SU-DHL-6 (cell line): ENCODE measurements at regions not wholly inside any gene's neighbourhood (a gene's known extent, or its start where the extent isn't known, plus 50 kb on each side); places are given as distances from the start of the nearest gene placed in this dataset.

Source experiments
- H2AFZ ChIP-seq: fragments of 200-600 bp; sonication (generic); 2 replicates; pipeline ENCODE4 v1.6.1; 2014; ENCODE audit warnings: low read depth, mild to moderate bottlenecking, moderate library complexity, mixed read lengths, antibody characterized with exemption, low read length; ENCODE audit not compliant: severe bottlenecking
- H3F3A ChIP-seq: fragments of 200-600 bp; shearing (Covaris generic); 2 replicates; pipeline ENCODE4 v1.6.0; 2016; ENCODE audit warnings: antibody characterized with exemption, mild to moderate bottlenecking; ENCODE audit not compliant: insufficient read depth
- H3K27ac ChIP-seq: fragments of 200-600 bp; sonication (generic); 2 replicates; pipeline ENCODE4 v1.5.1; 2016; ENCODE audit warnings: low read depth, mild to moderate bottlenecking, low read length, moderate library complexity, mixed read lengths
- H3K27me3 ChIP-seq: fragments of 200-600 bp; sonication (generic), shearing (Covaris generic); 2 replicates; pipeline ENCODE4 v1.6.0; 2014; ENCODE audit warnings: mild to moderate bottlenecking, low read length
- H3K36me3 ChIP-seq: fragments of 200-600 bp; sonication (generic); 2 replicates; pipeline ENCODE4 v1.6.1; 2014; ENCODE audit warnings: mild to moderate bottlenecking, low read length, mixed read lengths
- H3K4me2 ChIP-seq: fragments of 300-600, 200-600 bp; shearing (Covaris generic), sonication (generic); 2 replicates; pipeline ENCODE4 v1.6.0; 2014; ENCODE audit warnings: low read length, low read depth, mild to moderate bottlenecking; ENCODE audit not compliant: poor library complexity, severe bottlenecking
- H3K4me3 ChIP-seq: fragments of 200-600 bp; sonication (generic); 2 replicates; pipeline ENCODE4 v1.5.1; 2014; ENCODE audit warnings: antibody characterized with exemption, low read length, mild to moderate bottlenecking, mixed read lengths; ENCODE audit not compliant: insufficient read depth, poor library complexity, severe bottlenecking
- H3K79me2 ChIP-seq: fragments of 200-600 bp; sonication (generic); 2 replicates; pipeline ENCODE4 v1.6.1; 2014; ENCODE audit warnings: mild to moderate bottlenecking, low read length, moderate library complexity; ENCODE audit not compliant: insufficient read depth
- H3K9ac ChIP-seq: fragments of 200-600 bp; sonication (generic); 2 replicates; pipeline ENCODE4 v1.7.0; 2014; ENCODE audit warnings: mild to moderate bottlenecking, low read length
- H3K9me2 ChIP-seq: fragments of 200-600 bp; sonication (generic); replicated peaks from 2 replicates; pipeline ENCODE4 v1.6.1; 2014; ENCODE audit warnings: low read length; ENCODE audit not compliant: insufficient read depth
- H3K9me3 ChIP-seq: fragments of 200-600 bp; sonication (generic); 2 replicates; pipeline ENCODE4 v1.6.1; 2014; ENCODE audit warnings: low read length, mixed read lengths; ENCODE audit not compliant: insufficient read depth
- H4K20me1 ChIP-seq: fragments of 200-600 bp; sonication (generic); 2 replicates; pipeline ENCODE4 v1.6.1; 2014; ENCODE audit warnings: low read depth, mild to moderate bottlenecking, antibody characterized with exemption, low read length, moderate library complexity, mixed read lengths
- EZH2phosphoT487 ChIP-seq: fragments of 200-600 bp; sonication (generic), shearing (Covaris generic); conservative IDR thresholded peaks from 2 replicates; pipeline ENCODE4 v1.6.1; 2018; ENCODE audit warnings: mild to moderate bottlenecking, antibody characterized with exemption, low read length, moderate library complexity, mixed read lengths
- TF ChIP-seq, protein P1 (sequence below): fragments of 200-600 bp; sonication (generic); IDR thresholded peaks from one replicate; pipeline ENCODE4 v1.5.1; 2017; ENCODE audit warnings: antibody characterized with exemption, mild to moderate bottlenecking, low read length, moderate library complexity; ENCODE audit not compliant: insufficient read depth, poor library complexity, severe bottlenecking

DNA sequence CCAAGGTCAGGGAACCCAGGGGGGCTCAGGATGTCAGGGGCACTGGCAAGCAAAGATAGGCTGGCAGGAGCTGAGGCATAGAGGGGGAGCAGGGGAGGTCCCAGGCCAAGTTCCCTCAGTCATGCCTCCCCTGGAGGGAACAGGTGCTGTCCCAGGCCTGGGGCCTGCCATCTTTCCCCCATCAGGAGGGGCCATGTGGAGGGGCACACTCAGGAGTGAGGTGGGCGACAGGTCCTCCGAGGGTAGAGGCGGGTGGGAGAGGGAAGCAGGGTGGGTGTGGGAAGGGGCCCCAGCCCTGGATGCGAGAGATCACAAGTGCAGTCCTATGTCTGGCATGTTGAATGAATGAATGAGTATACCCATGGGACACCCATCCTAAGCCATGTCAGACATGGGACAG lies 127.7 kb upstream of the GLI2 start:
- Histone ChIP-seq H3K9me2 (no peaks in the 10 kb centered on the region), H3K4me2 (no peak overlapping the region), H3K4me3 (no peak overlapping the region), H3K9me3 (no peaks in the 10 kb centered on the region), H3K79me2 (no peaks in the 10 kb centered on the region), H3K9ac (no peak overlapping the region), H3F3A (no peaks in the 10 kb centered on the region), H3K36me3 (no peaks in the 10 kb centered on the region), H4K20me1 (no peaks in the 10 kb centered on the region), H2AFZ (no peak overlapping the region), H3K27me3 (no peaks in the 10 kb centered on the region), H3K27ac (no peak overlapping the region)
- TF ChIP-seq, protein P1, sequence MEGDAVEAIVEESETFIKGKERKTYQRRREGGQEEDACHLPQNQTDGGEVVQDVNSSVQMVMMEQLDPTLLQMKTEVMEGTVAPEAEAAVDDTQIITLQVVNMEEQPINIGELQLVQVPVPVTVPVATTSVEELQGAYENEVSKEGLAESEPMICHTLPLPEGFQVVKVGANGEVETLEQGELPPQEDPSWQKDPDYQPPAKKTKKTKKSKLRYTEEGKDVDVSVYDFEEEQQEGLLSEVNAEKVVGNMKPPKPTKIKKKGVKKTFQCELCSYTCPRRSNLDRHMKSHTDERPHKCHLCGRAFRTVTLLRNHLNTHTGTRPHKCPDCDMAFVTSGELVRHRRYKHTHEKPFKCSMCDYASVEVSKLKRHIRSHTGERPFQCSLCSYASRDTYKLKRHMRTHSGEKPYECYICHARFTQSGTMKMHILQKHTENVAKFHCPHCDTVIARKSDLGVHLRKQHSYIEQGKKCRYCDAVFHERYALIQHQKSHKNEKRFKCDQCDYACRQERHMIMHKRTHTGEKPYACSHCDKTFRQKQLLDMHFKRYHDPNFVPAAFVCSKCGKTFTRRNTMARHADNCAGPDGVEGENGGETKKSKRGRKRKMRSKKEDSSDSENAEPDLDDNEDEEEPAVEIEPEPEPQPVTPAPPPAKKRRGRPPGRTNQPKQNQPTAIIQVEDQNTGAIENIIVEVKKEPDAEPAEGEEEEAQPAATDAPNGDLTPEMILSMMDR, result no peak
- no peak for TF ChIP-seq EZH2phosphoT487

GRCh38 chr2:120609826-120610395 lies 125.8 kb upstream of the GLI2 start:
- H4K20me1 ChIP-seq, result no peaks in the 10 kb centered on the region
- H3F3A ChIP-seq, result no peaks in the 10 kb centered on the region
- H3K79me2 ChIP-seq, result no peaks in the 10 kb centered on the region
- H3K36me3 ChIP-seq, result no peaks in the 10 kb centered on the region
- no peaks in the 10 kb centered on the region for H3K9me2 ChIP-seq
- no peaks in the 10 kb centered on the region for H3K27me3 ChIP-seq
- H3K4me3 ChIP-seq, result no peak overlapping the region
- H2AFZ ChIP-seq, result no peak overlapping the region
- H3K9me3 ChIP-seq, result no peaks in the 10 kb centered on the region
- no peak overlapping the region for H3K4me2 ChIP-seq
- TF ChIP-seq, protein P1, result no peak
- no peak for TF ChIP-seq EZH2phosphoT487
- H3K27ac ChIP-seq, result no peak overlapping the region
- no peak overlapping the region for H3K9ac ChIP-seq

- H3K9me2 ChIP-seq, result no peaks in the 10 kb centered on the region
- no peaks in the 10 kb centered on the region for H3F3A ChIP-seq
- no peaks in the 10 kb centered on the region for H3K9me3 ChIP-seq
- H4K20me1 ChIP-seq, result no peaks in the 10 kb centered on the region
- H3K36me3 ChIP-seq, result no peaks in the 10 kb centered on the region
- H3K4me3 ChIP-seq, result no peak overlapping the region
- no peak overlapping the region for H3K4me2 ChIP-seq
- no peak overlapping the region for H3K27ac ChIP-seq
- no peaks in the 10 kb centered on the region for H3K79me2 ChIP-seq
- H2AFZ ChIP-seq, result no peak overlapping the region
- no peak for TF ChIP-seq EZH2phosphoT487
- TF ChIP-seq, protein P1, result no peak
- no peaks in the 10 kb centered on the region for H3K27me3 ChIP-seq
- no peak overlapping the region for H3K9ac ChIP-seq
Measured at GRCh38 chr2:120611016-120611415, 124.7 kb upstream of the GLI2 start.
